GM19238 (cell line): ENCODE measurements at regions not wholly inside any gene's neighbourhood (a gene's known extent, or its start where the extent isn't known, plus 50 kb on each side); places are given as distances from the start of the nearest gene placed in this dataset.
"Not testable (repeated sequence)": the region's sequence is repeated elsewhere in the genome, so short reads cannot be mapped to it uniquely, and the experiment has no call there.

Experiments used
- DNase-seq: peaks from one replicate; pipeline ENCODE4 v3.0.0; 2011; ENCODE audit warnings: low spot score; ENCODE audit not compliant: insufficient read length

GRCh38 chr1:55882931-55883330 is 667.8 kb upstream of the USP24 start:
- no peak for DNase-seq

GRCh38 chr1:55879346-55879745 is 664.2 kb upstream of the USP24 start:
- no peak for DNase-seq

DNA sequence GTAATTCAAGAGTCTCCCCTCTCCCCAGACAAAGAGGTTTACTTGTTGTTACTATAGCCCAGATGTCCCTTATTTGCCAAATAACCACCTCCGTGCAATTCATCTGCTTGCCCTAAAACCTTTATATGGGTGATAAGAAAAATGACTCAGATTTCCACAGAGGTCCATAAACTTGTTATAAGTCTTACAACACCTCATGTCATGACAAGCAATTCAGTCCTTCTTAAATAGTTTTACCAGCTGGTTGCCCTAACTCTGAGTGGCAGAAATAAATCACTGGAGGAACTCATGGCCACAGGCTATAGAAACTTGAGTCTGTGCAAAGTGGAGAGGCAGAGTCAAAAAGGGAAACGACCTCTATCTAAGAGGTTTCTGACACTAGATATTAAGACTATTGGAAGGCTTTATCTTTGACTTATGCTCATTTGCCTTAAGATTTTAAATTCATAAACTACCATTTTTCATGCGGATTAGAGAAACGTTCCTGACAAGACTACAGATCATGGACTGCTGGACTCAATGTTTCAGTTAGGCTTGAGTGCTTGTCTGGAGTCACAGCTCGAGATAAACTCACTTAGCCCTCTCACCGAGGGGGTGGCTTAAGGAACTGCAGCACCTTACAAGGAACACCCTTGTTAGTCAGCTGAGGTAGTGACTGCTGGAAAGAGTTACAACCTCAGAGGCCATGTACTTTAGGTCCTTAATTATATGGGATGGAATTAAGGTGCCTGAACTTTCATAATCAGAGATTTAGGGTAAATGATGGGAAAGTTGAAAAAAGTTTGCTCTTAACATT is 662.5 kb upstream of the USP24 start:
- DNase-seq, result no peak

DNA sequence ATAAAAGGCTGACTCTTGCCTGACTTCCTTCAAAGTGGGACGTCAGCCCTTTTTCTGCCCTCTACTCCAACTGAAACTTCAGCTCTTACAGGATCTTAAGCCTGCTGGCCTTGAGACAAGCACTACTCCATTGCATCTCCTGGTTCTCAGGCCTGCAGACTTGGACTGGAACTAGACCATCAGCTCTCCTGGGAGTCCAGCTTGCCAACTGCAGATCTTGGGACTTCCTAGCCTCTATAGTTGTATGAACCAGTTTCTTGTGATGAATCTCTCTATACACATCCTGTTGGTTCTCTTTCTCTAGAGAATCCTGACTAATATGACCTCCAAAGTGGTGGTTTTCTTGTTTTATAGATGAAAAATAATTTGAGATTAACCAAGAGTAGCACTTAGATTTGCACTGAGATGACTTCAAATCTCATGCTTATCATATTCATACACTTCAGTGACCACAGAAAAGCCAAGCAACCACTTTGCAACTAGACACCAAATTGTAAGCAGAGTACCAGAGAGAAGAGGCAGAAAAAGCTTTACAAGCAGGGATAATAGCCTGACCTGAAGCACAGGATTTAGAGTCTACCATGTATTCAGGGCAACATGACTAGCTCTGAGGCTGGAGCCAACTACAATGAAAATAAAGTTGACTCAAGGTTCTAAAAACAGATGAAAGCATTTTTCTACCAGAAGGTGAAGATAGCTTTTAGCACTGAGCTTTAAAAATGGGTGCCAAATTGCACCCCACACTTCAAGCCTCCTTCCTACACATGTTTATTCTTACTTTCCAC is 661.3 kb upstream of the USP24 start:
- DNase-seq, result no peak

GRCh38 chr1:55870106-55870505 is 654.9 kb upstream of the USP24 start:
- DNase-seq, result no peak

DNA sequence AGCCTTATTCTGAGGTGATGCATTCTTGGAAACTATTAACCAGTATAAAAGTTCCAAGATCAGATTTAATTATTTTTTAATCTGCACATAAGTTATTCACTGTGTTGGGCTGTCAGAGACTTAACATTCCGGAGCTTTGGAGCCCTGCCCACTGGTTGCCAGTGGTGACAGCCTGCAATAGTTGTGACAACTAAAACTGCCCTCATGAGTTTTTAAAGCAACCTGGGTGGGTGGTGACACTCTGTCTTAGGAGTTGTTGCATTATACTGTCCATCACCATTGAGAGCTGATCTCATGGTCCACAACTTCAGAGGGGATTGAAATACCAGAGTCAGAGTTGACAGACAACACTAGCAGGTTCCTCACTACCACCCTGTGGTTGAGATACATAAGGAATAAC is 653.9 kb upstream of the USP24 start:
- DNase-seq, result no peak

DNA sequence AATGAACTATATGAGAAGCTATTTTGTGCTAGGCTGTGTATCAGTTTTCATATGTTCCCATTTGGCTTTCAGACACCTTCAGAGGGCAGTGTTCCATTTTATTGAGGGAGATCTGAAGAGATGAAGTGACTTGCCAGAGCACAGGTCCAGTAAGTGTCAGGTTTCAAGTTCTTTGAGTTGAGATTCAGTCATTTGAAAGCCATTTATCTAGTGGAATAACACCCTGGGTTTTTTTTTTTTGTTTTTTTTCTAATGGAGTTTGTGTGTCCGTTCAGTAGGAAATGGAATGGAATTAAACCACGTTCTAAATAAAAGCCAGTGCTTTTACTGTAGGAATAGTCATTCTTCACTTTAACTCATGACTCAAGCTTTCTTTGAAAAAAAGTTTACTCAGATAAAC is 652.9 kb upstream of the USP24 start:
- DNase-seq, result no peak

- DNase-seq, result no peak
Measured at GRCh38 chr1:55867304-55867843, 652.2 kb upstream of the USP24 start.

DNA sequence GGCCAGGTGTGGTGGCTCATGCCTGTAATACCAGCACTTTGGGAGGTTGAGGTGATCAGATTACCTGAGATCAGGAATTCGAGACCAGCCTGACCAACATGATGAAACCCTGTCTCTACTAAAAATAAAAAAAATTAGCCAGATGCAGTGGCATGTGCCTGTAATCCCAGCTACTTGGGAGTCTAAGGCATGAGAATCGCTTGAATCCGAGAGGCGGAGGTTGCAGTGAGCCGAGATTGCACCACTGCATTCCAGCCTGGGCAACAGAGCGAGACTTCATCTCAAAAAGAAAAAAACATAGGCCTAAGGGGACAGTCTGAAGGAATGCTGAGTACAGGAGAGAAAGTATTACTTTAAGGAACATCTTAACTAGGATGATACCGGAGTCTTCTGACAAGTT is 650.6 kb upstream of the USP24 start:
- DNase-seq, result not testable (repeated sequence)

DNA sequence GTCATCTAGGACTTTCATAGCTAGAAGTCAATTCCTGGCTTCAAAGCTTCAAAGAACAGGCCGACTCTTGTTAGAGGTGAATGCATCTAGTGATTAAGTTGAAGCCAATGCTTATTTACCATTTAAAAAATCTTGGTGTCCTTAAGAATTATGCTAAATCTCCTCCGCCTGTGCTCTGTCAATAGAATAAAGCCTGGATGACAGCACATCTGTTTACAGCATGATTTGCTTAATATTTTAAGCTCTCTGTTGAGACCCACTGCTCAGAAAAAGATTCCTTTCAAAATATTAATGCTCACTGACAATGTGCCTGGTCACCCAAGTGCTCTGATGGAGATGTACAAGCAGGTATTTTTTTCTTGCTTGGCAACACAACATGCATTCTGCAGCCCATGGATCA is 649.1 kb upstream of the USP24 start:
- DNase-seq, result no peak

DNA sequence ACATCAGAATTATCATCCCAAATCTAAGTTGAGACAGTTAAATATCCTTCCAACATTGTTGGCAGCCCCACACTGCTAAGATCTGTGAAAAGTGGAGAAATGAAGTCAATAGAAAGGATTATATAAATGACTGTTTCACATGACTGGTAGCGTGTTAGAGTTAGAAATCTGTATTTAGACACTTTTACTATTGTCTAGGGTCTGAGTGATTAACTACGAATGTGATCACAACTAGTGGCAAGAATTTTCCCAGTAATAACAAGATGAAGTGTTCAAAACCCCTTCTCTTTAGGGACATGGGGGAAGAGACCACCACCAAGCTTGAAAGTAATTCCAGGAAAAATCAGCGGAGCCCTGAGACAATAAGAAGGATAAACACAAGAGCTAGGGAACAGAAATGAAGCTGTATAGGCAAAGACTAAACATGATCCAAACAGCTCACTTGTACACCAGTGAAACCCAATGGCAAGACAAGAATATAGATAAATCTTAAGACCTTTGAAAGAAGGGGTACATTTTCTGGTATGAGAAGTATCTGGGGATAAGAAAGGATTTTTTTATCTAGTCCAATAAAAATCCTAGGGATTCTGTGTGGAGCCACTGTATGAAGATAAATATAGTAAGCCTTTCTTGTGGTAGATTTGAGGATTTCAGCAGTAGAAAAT is 646.6 kb upstream of the USP24 start:
- no peak for DNase-seq

DNA sequence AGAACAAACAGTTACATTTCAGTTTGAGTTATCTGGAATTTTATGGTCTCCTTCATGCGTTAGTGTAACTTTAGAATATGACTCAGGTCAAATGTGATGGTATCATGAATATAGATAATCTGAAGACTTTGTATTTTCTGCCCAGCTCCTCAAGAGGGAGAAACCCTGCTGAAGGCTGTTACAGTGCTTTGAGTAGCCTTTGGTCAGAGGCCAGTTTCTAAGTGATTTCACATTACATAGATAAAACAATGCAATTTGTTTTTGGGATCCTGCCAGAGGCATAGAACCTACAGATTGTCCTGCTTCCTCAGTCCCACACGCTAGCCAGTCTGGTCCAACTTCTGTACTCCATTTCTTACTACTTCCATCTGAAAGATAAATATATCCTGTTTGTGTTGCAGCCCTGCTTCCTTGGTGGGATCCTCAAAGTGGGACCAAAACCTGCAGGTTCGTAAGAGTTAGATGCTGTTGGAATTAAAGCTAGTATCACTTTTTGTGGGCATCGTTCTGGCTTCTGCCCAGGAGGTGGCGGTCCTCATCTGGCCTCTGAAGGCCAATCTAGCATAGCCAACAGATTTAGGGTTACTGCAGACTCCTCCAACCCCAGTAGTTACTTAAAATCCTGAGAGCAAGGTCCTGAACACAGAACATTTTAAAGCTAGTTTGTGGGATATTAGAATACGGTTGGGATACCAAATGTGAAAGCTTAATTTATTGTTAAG is 645.8 kb upstream of the USP24 start:
- no peak for DNase-seq

DNA sequence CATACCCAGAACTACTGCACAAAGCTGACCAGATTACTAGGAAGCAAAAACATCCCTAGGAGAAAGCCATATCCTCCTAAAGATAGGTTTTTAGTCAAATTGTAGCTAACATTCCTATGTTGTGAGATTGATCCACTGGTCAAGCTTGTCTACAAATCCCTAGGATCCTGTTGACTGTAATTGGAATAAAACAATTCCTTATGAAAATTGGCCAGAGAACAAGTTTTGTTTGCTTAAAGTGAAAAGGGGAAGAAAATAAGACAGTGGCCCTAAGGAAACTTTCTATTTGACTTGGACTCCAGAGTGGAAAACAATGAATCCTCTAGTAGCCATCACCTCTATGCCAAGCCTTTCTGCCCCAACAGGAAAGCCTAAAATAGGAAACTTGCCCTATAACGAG is 645.2 kb upstream of the USP24 start:
- DNase-seq, result no peak

DNA sequence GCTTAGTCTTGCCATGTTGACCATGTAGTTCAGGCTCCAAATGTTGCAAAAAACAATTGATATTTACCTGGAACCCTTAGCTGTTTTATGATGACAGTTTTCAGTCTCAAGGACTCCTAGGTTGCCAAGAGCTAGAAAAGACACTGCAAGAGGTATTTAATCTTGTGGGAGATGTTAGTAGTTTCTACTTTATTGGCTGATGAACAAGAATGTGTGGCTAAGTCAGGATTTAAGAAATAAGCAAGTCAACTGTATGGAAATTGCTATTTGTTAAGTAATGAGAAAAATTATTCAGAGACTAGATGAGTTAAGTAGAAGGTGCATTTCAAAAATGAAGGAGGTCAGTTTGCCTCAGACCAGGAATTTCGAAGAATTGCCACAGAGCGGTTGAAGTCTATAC is 639.7 kb upstream of the USP24 start:
- DNase-seq, result no peak

DNA sequence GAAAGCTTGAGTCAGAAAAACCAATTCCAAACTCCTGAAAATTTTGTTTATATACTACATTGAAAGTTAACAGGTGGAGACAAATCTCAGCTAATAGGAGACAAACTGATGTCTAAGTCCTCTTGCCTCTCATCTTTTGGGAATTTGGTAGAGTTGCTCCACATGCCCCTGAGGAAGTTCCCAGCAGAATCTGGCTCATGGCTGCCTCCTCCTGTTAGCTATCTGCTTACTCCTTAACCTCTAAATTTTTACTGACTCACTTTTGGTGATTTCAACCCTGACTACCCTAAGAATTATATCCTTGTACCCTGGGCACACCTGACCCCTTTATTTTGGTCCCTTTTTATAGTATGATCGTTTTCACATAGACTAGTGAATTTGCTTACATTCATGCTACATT is 633.7 kb upstream of the USP24 start:
- DNase-seq, result no peak

DNA sequence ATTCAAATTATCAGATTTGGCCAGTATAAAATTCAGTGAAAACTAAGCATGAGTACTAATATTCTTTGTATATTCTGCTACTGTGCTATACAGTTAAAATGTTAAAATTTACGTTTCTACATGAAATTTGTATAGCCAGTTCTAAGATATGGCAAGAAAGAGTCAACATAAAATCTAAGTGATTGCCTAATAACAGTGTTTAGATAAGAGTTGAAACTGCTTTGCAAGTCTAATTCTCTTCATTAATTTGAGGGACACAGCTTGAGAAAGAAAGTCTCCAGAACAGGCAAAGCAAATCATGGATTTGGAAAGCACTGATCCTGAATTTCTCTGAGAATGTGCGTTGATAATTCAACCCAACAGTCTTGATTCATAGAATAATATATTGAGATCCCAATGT is 630.9 kb upstream of the USP24 start:
- DNase-seq, result no peak

GRCh38 chr1:55844322-55844721 is 629.2 kb upstream of the USP24 start:
- DNase-seq, result no peak

DNA sequence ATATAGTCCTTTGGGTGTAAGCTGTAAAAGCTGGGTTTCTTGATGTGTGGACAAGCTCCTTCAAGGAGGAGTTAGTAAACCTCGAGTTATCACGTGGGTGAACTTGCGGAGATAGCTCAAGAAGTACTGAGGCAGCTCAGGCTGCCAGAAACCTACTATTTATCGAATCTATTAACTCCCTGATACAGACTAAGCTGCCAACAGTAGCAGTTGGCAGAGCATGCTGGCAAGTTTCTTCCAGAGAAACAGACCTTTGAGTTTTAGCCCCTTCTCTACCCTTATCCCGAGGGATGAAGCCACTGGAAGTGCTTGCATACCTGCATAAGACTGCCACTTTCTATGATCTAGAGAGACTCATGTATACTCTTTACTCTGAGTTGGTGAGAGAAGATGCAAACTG is 624.5 kb upstream of the USP24 start:
- DNase-seq, result no peak

DNA sequence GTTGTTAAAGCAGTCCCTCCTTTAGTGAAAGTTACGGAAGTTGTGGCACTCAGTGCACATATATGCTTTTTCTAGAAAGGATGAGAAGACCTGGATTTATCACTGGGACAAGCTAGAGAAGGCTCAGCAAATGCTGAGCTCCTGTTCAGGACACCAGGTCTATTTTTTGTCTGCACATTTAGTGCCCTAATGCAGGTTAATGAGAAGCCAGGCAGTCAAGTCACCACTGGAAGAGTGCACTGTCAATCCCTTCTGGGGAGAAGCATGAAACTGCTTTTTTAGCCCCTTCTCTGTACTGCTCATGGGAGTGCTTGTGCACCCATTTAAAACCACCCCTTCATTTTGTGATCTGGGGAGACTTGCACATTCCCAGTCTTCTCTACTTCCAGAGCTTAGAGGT is 624.1 kb upstream of the USP24 start:
- DNase-seq, result no peak

- no peak for DNase-seq
Measured at GRCh38 chr1:55836086-55836485, 620.9 kb upstream of the USP24 start.

- DNase-seq, result no peak
Measured at GRCh38 chr1:55833529-55834091, 618.4 kb upstream of the USP24 start.
